Stomach (tissue), 4 donors: ENCODE measurements at regions not wholly inside any gene's neighbourhood (a gene's known extent, or its start where the extent isn't known, plus 50 kb on each side); places are given as distances from the start of the nearest gene placed in this dataset.

Experiments
- CTCF ChIP-seq, 7 experiments: fragments of 450-650 bp in 4 of 7; fragments of 200-600 bp in 3 of 7; sonication (generic) in 3 of 7; IDR thresholded peaks; one replicate each; pipeline ENCODE4 v1.5.1; 2016 to 2019; ENCODE audit warnings: antibody characterized with exemption in 7 of 7, control low read depth in 2 of 7, mild to moderate bottlenecking in 1 of 7
- POLR2A ChIP-seq, 4 donors: fragments of 450-650 bp; IDR thresholded peaks; one replicate each; pipeline ENCODE4 v1.6.1; 2016; ENCODE audit warnings: antibody characterized with exemption in 4 of 4, control low read depth in 2 of 4, mild to moderate bottlenecking in 1 of 4, moderate library complexity in 1 of 4
- POLR2AphosphoS5 ChIP-seq, 3 donors: sonication (generic); formaldehyde crosslinking; IDR thresholded peaks; one replicate each; pipeline ENCODE4 v1.6.1; 2016; ENCODE audit warnings: antibody characterized with exemption in 3 of 3

- TF ChIP-seq CTCF (IDR thresholded peaks at IDR 0.05) (no peak), POLR2AphosphoS5 (IDR thresholded peaks at IDR 0.05) (no peak), POLR2A (IDR thresholded peaks at IDR 0.05) (no peak)
Observed at GRCh38 chr7:46164629-46165028, 243.6 kb upstream of the IGFBP3 start.
